Hepatocyte (in vitro differentiated cells): ENCODE measurements at regions not wholly inside any gene's neighbourhood (a gene's known extent, or its start where the extent isn't known, plus 50 kb on each side); places are given as distances from the start of the nearest gene placed in this dataset.

Experiments used
- EZH2 ChIP-seq: fragments of 200-600 bp; sonication (generic); IDR thresholded peaks from 2 replicates; pipeline ENCODE4 v1.6.1; 2016; ENCODE audit warnings: antibody characterized with exemption, mild to moderate bottlenecking, borderline replicate concordance
- EZH2phosphoT487 ChIP-seq: fragments of 200-600 bp; sonication (generic); IDR thresholded peaks from one replicate; pipeline ENCODE4 v1.6.1; 2018; ENCODE audit warnings: antibody characterized with exemption, mild to moderate bottlenecking, low read depth, moderate library complexity; ENCODE audit not compliant: unreplicated experiment, severe bottlenecking
- TF ChIP-seq, protein P1 (sequence below): fragments of 200-600 bp; sonication (generic); IDR thresholded peaks from 2 replicates; pipeline ENCODE4 v1.5.1; 2016; ENCODE audit warnings: antibody characterized with exemption, mild to moderate bottlenecking; ENCODE audit not compliant: poor library complexity

DNA sequence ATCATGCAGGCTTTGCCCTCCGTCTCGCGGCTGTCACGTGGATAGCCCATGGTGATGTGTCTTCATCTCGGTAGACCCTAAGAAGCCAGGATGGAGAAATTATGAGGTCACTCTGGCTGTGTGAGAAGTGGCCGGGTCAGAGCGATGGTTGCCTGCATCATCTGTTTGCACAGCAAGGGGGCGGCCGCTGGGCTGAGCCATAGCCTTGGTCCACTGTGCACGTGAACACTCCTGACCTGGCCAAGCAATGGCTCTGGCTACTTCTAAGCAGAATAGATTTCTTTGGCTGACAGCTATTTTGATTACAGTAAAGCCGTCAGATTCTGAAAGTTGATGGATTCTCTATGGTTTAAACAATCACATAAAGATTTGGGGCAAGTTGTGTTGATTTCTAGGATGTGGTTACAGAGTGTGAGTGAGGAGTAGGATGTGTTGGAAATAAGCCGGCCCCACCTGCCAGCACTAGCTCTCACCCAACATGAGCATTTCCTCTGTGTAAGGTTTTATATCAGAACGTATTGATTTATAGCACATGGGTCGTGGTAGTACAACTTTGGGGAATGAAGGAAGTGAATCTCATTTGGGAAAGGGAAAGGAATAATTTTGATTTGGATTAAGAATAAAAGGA lies 214.4 kb upstream of the GPR26 start:
- TF ChIP-seq, protein P1, sequence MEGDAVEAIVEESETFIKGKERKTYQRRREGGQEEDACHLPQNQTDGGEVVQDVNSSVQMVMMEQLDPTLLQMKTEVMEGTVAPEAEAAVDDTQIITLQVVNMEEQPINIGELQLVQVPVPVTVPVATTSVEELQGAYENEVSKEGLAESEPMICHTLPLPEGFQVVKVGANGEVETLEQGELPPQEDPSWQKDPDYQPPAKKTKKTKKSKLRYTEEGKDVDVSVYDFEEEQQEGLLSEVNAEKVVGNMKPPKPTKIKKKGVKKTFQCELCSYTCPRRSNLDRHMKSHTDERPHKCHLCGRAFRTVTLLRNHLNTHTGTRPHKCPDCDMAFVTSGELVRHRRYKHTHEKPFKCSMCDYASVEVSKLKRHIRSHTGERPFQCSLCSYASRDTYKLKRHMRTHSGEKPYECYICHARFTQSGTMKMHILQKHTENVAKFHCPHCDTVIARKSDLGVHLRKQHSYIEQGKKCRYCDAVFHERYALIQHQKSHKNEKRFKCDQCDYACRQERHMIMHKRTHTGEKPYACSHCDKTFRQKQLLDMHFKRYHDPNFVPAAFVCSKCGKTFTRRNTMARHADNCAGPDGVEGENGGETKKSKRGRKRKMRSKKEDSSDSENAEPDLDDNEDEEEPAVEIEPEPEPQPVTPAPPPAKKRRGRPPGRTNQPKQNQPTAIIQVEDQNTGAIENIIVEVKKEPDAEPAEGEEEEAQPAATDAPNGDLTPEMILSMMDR: no peak
- no peak for TF ChIP-seq EZH2phosphoT487
- no peak for TF ChIP-seq EZH2
